Testis (tissue), 2 donors: ENCODE measurements at regions not wholly inside any gene's neighbourhood (a gene's known extent, or its start where the extent isn't known, plus 50 kb on each side); places are given as distances from the start of the nearest gene placed in this dataset.
A peak's percentile ranks its signal among the peaks of the same experiment; 100 is the strongest.

ENCODE experiments used
- DNase-seq: peaks from one replicate; pipeline ENCODE4 v3.0.0-alpha.2; 2019
- H3K27ac ChIP-seq, 2 donors: fragments of 200-600 bp; sonication (generic); one replicate each; pipeline ENCODE4 v1.5.1; 2019
- H3K27me3 ChIP-seq: fragments of 200-600 bp; sonication (generic); one replicate; pipeline ENCODE4 v1.5.1; 2019
- H3K36me3 ChIP-seq: fragments of 200-600 bp; sonication (generic); one replicate; pipeline ENCODE4 v1.5.1; 2017; ENCODE audit warnings: low read depth; ENCODE audit errors: missing control alignments
- H3K4me1 ChIP-seq: fragments of 200-600 bp; sonication (generic); one replicate; pipeline ENCODE4 v1.5.1; 2019
- H3K4me3 ChIP-seq, 2 donors: fragments of 200-600 bp; sonication (generic); one replicate each; pipeline ENCODE4 v1.5.1; 2017 to 2019
- H3K9me3 ChIP-seq: fragments of 200-600 bp; sonication (generic); one replicate; pipeline ENCODE4 v1.5.1; 2017
- CTCF ChIP-seq, 3 experiments: fragments of 450-650 bp in 2 of 3; fragments of 200-600 bp in 1 of 3; sonication (generic) in 1 of 3; IDR thresholded peaks; one replicate each; pipeline ENCODE4 v1.5.1; 2016 to 2019; ENCODE audit warnings: antibody characterized with exemption in 3 of 3, mild to moderate bottlenecking in 2 of 3, moderate library complexity in 1 of 3
- POLR2A ChIP-seq: fragments of 450-650 bp; IDR thresholded peaks from one replicate; pipeline ENCODE4 v1.6.1; 2017; ENCODE audit warnings: antibody characterized with exemption, mild to moderate bottlenecking, moderate library complexity
- WGBS, 2 donors: methylation state at CpG; one replicate each; pipeline ENCODE4 v1.1.5; 2018; 5-methylcytosine and 5-hydroxymethylcytosine counted together
- intact Hi-C: fragments of 100-400 bp; cut with DNase I; formaldehyde crosslinking; loops from one replicate; pipeline ENCODE4 v1.15.1; 2023; ENCODE audit warnings: low total_unique reads

- H3K27ac ChIP-seq, result no peak overlapping the region
- H3K4me3 ChIP-seq, result no peak overlapping the region
- DNase-seq, result no peak
- H3K9me3 ChIP-seq, result no peaks in the 10 kb centered on the region
- no peaks in the 10 kb centered on the region for H3K27me3 ChIP-seq
- H3K36me3 ChIP-seq, result no peaks in the 10 kb centered on the region
- 81 to 88% methylated on average over 10 of the region's 10 CpGs for WGBS, 2 donors
- peaks cover 29% of the 10 kb centered on the region for H3K4me1 ChIP-seq
- intact Hi-C loops, result no loop called here
- TF ChIP-seq POLR2A (no peak), CTCF (IDR thresholded peaks at IDR 0.05) (no peak)
Measured at GRCh38 chr15:101124731-101125451, 127.0 kb downstream of the CHSY1 start.

- Histone ChIP-seq H3K36me3 (no peaks in the 10 kb centered on the region), H3K4me1 (peaks cover 29% of the 10 kb centered on the region), H3K27ac (no peak overlapping the region), H3K9me3 (no peaks in the 10 kb centered on the region), H3K4me3 (no peak overlapping the region), H3K27me3 (no peaks in the 10 kb centered on the region)
- no peak for TF ChIP-seq POLR2A
- TF ChIP-seq CTCF (IDR thresholded peaks at IDR 0.05), result no peak
- 94 to 98% methylated on average over 6 of the region's 6 CpGs for WGBS, 2 donors
- intact Hi-C loops, result no loop called here
- DNase-seq, result no peak
Measured at GRCh38 chr15:101123222-101123910, 128.5 kb downstream of the CHSY1 start.

- no peaks in the 10 kb centered on the region for H3K27me3 ChIP-seq
- no peak overlapping the region for H3K27ac ChIP-seq
- no peaks in the 10 kb centered on the region for H3K36me3 ChIP-seq
- no peak overlapping the region for H3K4me3 ChIP-seq
- WGBS, 2 donors, result 90% methylated on average over 8 of the region's 8 CpGs
- H3K9me3 ChIP-seq, result no peaks in the 10 kb centered on the region
- no peak for TF ChIP-seq POLR2A
- no peak for TF ChIP-seq CTCF (IDR thresholded peaks at IDR 0.05)
- H3K4me1 ChIP-seq, result peaks cover 28% of the 10 kb centered on the region
- intact Hi-C loops, result no loop called here
- DNase-seq, result no peak
Measured at GRCh38 chr15:101122806-101123205, 129.0 kb downstream of the CHSY1 start.

GRCh38 chr15:101122266-101122665, 129.6 kb downstream of the CHSY1 start:
- H3K27ac ChIP-seq, result peak overlapping the region; percentile 31 to 84
- H3K36me3 ChIP-seq, result no peaks in the 10 kb centered on the region
- H3K9me3 ChIP-seq, result no peaks in the 10 kb centered on the region
- intact Hi-C loops, result no loop called here
- whole genome bisulfite sequencing, 2 donors, result 81% methylated on average over 7 to 11 of the region's 11 CpGs
- TF ChIP-seq POLR2A (no peak), CTCF (IDR thresholded peaks at IDR 0.05) (no peak)
- no peak overlapping the region for H3K4me3 ChIP-seq
- H3K4me1 ChIP-seq, result peaks cover 22% of the 10 kb centered on the region
- no peaks in the 10 kb centered on the region for H3K27me3 ChIP-seq
- DNase-seq, result no peak
